Osteocyte (in vitro differentiated cells): ENCODE measurements at regions not wholly inside any gene's neighbourhood (a gene's known extent, or its start where the extent isn't known, plus 50 kb on each side); places are given as distances from the start of the nearest gene placed in this dataset.

ENCODE experiments used
- DNase-seq: peaks from one replicate; pipeline ENCODE4 v3.0.0; 2021; ENCODE audit warnings: mixed read lengths; ENCODE audit not compliant: unreplicated experiment; ENCODE audit errors: extremely low spot score
- H3K27ac Mint-ChIP-seq: one replicate; pipeline ENCODE4 v1.8.0; 2021; ENCODE audit warnings: mild to moderate bottlenecking, mixed read lengths; ENCODE audit not compliant: unreplicated experiment
- H3K27me3 Mint-ChIP-seq: one replicate; pipeline ENCODE4 v1.8.0; 2021; ENCODE audit warnings: mixed read lengths; ENCODE audit not compliant: unreplicated experiment
- H3K36me3 Mint-ChIP-seq: one replicate; pipeline ENCODE4 v1.8.0; 2021; ENCODE audit warnings: mixed read lengths; ENCODE audit not compliant: unreplicated experiment
- H3K4me1 Mint-ChIP-seq: one replicate; pipeline ENCODE4 v1.8.0; 2021; ENCODE audit warnings: mixed read lengths; ENCODE audit not compliant: unreplicated experiment
- H3K4me3 Mint-ChIP-seq: one replicate; pipeline ENCODE4 v1.8.0; 2021; ENCODE audit warnings: mild to moderate bottlenecking, moderate library complexity, mixed read lengths; ENCODE audit not compliant: unreplicated experiment
- H3K9me3 Mint-ChIP-seq: one replicate; pipeline ENCODE4 v1.8.0; 2021; ENCODE audit warnings: mixed read lengths; ENCODE audit not compliant: unreplicated experiment
- CTCF ChIP-seq: fragments of 200-600 bp; sonication (generic); IDR thresholded peaks from 2 replicates; pipeline ENCODE4 v1.5.0; 2021; ENCODE audit warnings: antibody characterized with exemption, mild to moderate bottlenecking, moderate library complexity

DNA sequence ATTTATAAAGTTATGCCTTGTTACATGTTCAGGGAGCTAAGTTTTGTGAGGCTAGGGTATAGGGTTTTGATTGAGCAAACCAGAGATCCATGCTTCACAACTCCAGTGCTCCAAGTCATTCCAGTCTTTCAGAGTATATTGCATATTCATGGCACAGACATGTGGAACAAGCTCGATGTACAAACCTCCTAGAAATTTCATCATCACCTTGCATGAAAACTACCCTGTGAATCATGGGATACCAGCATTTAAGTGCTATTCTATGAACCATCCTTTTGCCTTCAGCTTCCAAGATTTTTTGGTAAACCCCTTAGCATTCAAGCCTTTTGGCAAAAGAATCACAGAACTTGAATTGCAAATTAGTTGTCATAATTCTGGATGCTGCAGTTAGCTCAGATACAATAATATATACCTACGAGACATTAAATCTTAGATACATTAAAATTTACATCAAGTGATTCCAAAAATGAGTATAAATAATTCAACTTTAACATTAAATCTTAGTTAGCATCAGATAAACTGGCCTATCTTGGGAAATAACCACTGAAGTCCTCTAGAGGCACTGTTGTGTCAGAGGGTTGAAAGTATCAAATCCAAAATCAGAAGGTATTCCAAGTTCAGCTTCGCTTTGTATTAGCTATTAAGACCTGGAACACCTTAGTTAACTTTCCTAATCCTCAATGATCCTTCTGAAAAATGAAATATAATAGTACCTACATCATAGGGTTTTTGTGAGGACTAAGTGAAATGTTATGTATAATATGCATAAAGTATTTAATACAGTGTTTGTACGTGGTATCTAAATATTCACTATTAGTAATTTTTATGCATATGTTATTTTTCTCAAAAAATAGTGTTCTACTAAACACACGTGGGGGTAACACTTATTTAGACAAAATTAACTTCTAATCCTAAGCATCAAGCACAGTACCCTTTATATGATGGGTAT lies 55.5 kb upstream of the CABCOCO1 start:
- H3K27me3 Mint-ChIP-seq, result no peaks in the 10 kb centered on the region
- peaks cover 9% of the 10 kb centered on the region for H3K9me3 Mint-ChIP-seq
- DNase-seq, result no peak
- H3K4me3 Mint-ChIP-seq, result no peak overlapping the region
- H3K4me1 Mint-ChIP-seq, result peaks cover 37% of the 10 kb centered on the region
- no peak overlapping the region for H3K27ac Mint-ChIP-seq
- H3K36me3 Mint-ChIP-seq, result no peaks in the 10 kb centered on the region
- TF ChIP-seq CTCF, result peak; percentile 52

- no peak for TF ChIP-seq CTCF
- no peak for DNase-seq
- Mint-ChIP-seq H3K27me3 (no peaks in the 10 kb centered on the region), H3K4me1 (peaks cover 33% of the 10 kb centered on the region), H3K9me3 (peaks cover 15% of the 10 kb centered on the region), H3K36me3 (no peaks in the 10 kb centered on the region), H3K4me3 (no peak overlapping the region), H3K27ac (no peak overlapping the region)
These were observed 57.5 kb upstream of the CABCOCO1 start for GRCh38 chr10:61605221-61605620.

GRCh38 chr10:61600399-61600798 lies 62.3 kb upstream of the CABCOCO1 start:
- Mint-ChIP-seq H3K27ac (no peak overlapping the region), H3K27me3 (no peaks in the 10 kb centered on the region), H3K4me3 (no peak overlapping the region), H3K4me1 (peaks cover 10% of the 10 kb centered on the region), H3K9me3 (peaks cover 10% of the 10 kb centered on the region), H3K36me3 (no peaks in the 10 kb centered on the region)
- TF ChIP-seq CTCF, result no peak
- no peak for DNase-seq

DNA sequence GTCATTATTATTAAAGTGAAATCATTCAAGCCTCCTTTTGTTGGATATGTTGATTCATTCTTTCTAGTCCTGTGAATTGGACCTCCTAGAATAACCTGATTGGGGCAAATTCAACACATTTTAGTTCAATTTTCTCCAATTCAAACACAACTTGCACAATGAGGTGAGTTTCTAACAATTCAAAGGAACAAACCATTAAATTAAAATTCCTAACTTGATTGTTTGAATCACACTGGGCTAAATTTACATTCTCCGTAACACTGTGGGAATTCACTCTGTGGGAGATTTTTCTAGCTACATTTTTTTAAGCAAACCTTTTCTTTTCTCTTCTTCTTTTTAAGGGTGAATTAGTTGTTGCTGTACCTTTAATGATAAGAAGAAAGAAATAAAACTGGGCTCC lies 68.3 kb upstream of the CABCOCO1 start:
- no peak for DNase-seq
- H3K27ac Mint-ChIP-seq, result no peak overlapping the region
- H3K36me3 Mint-ChIP-seq, result no peaks in the 10 kb centered on the region
- no peak overlapping the region for H3K4me3 Mint-ChIP-seq
- H3K4me1 Mint-ChIP-seq, result peaks cover 12% of the 10 kb centered on the region
- no peaks in the 10 kb centered on the region for H3K27me3 Mint-ChIP-seq
- no peak for TF ChIP-seq CTCF
- H3K9me3 Mint-ChIP-seq, result no peaks in the 10 kb centered on the region

- H3K4me3 Mint-ChIP-seq, result no peak overlapping the region
- no peaks in the 10 kb centered on the region for H3K36me3 Mint-ChIP-seq
- peak; percentile 21 for TF ChIP-seq CTCF
- DNase-seq, result no peak
- H3K9me3 Mint-ChIP-seq, result no peaks in the 10 kb centered on the region
- no peaks in the 10 kb centered on the region for H3K27me3 Mint-ChIP-seq
- no peak overlapping the region for H3K27ac Mint-ChIP-seq
- peaks cover 30% of the 10 kb centered on the region for H3K4me1 Mint-ChIP-seq
These were observed 70.1 kb upstream of the CABCOCO1 start for GRCh38 chr10:61592581-61592980.
